ENCODE measurements at regions not wholly inside any gene's neighbourhood (a gene's known extent, or its start where the extent isn't known, plus 50 kb on each side); places are given as distances from the start of the nearest gene placed in this dataset.
"Not testable (repeated sequence)": the region's sequence is repeated elsewhere in the genome, so short reads cannot be mapped to it uniquely, and the experiment has no call there.

GRCh38 chr5:15131909-15132308 lies 260.3 kb upstream of the ANKH start:
- H3K27me3 ChIP-seq, result no peaks in the 10 kb centered on the region
- H3K9me3 ChIP-seq, result no peaks in the 10 kb centered on the region
- H3K36me3 ChIP-seq, result no peaks in the 10 kb centered on the region
- H3K9ac ChIP-seq, result no peak overlapping the region
- no peak overlapping the region for H3K4me2 ChIP-seq
- H3K27ac ChIP-seq, result no peak overlapping the region
- H3K4me1 ChIP-seq, result 0 out of 2 replicates have a peak, but pooled peaks cover 7% of the 10 kb centered on the region
- no peak overlapping the region for H3K4me3 ChIP-seq
- H4K20me1 ChIP-seq, result no peaks in the 10 kb centered on the region
- no peak for TF ChIP-seq Cebpa-rat (IDR thresholded peaks at IDR 0.05)

GRCh38 chr5:15124871-15125568 lies 253.4 kb upstream of the ANKH start:
- Histone ChIP-seq H3K36me3 (no peaks in the 10 kb centered on the region), H4K20me1 (no peaks in the 10 kb centered on the region), H3K4me2 (no peak overlapping the region), H3K9me3 (peaks cover 10% of the 10 kb centered on the region), H3K27me3 (no peaks in the 10 kb centered on the region), H3K27ac (no peak overlapping the region), H3K9ac (no peak overlapping the region), H3K4me1 (no peaks in the 10 kb centered on the region), H3K4me3 (no peak overlapping the region)
- TF ChIP-seq Cebpa-rat (IDR thresholded peaks at IDR 0.05), result no peak

- Histone ChIP-seq H4K20me1 (no peaks in the 10 kb centered on the region), H3K27me3 (no peaks in the 10 kb centered on the region), H3K4me1 (no peaks in the 10 kb centered on the region), H3K27ac (no peak overlapping the region), H3K9ac (no peak overlapping the region), H3K4me2 (no peak overlapping the region), H3K36me3 (no peaks in the 10 kb centered on the region), H3K4me3 (no peak overlapping the region), H3K9me3 (peaks cover 10% of the 10 kb centered on the region)
- no peak for TF ChIP-seq Cebpa-rat (IDR thresholded peaks at IDR 0.05)
Observed at GRCh38 chr5:15124461-15124860, 252.9 kb upstream of the ANKH start.

- Histone ChIP-seq H3K9me3 (peaks cover 10% of the 10 kb centered on the region), H3K4me3 (no peak overlapping the region), H3K9ac (no peak overlapping the region), H4K20me1 (no peaks in the 10 kb centered on the region), H3K4me2 (no peak overlapping the region), H3K36me3 (no peaks in the 10 kb centered on the region), H3K4me1 (no peaks in the 10 kb centered on the region), H3K27me3 (no peaks in the 10 kb centered on the region), H3K27ac (no peak overlapping the region)
- TF ChIP-seq Cebpa-rat (IDR thresholded peaks at IDR 0.05), result no peak
Observed at GRCh38 chr5:15117688-15118087, 246.1 kb upstream of the ANKH start.

- H3K36me3 ChIP-seq, result no peaks in the 10 kb centered on the region
- no peak for TF ChIP-seq Cebpa-rat (IDR thresholded peaks at IDR 0.05)
- H3K9ac ChIP-seq, result no peak overlapping the region
- no peaks in the 10 kb centered on the region for H4K20me1 ChIP-seq
- no peak overlapping the region for H3K27ac ChIP-seq
- peaks cover 9% of the 10 kb centered on the region for H3K9me3 ChIP-seq
- no peak overlapping the region for H3K4me3 ChIP-seq
- H3K27me3 ChIP-seq, result no peaks in the 10 kb centered on the region
- no peaks in the 10 kb centered on the region for H3K4me1 ChIP-seq
- no peak overlapping the region for H3K4me2 ChIP-seq
Observed at GRCh38 chr5:15116996-15117395, 245.4 kb upstream of the ANKH start.

GRCh38 chr5:15106530-15107283 lies 235.1 kb upstream of the ANKH start:
- Histone ChIP-seq H3K4me2 (no peak overlapping the region), H3K9me3 (no peaks in the 10 kb centered on the region), H4K20me1 (no peaks in the 10 kb centered on the region), H3K27me3 (no peaks in the 10 kb centered on the region), H3K4me3 (no peak overlapping the region), H3K27ac (no peak overlapping the region), H3K36me3 (no peaks in the 10 kb centered on the region), H3K4me1 (no peaks in the 10 kb centered on the region), H3K9ac (no peak overlapping the region)
- TF ChIP-seq Cebpa-rat (IDR thresholded peaks at IDR 0.05), result no peak

- Histone ChIP-seq H3K4me1 (no peaks in the 10 kb centered on the region), H3K27ac (no peak overlapping the region), H3K36me3 (no peaks in the 10 kb centered on the region), H3K9ac (no peak overlapping the region), H3K4me3 (no peak overlapping the region), H4K20me1 (no peaks in the 10 kb centered on the region), H3K27me3 (no peaks in the 10 kb centered on the region), H3K4me2 (no peak overlapping the region), H3K9me3 (no peaks in the 10 kb centered on the region)
- no peak for TF ChIP-seq Cebpa-rat (IDR thresholded peaks at IDR 0.05)
Observed at GRCh38 chr5:15105799-15106393, 234.3 kb upstream of the ANKH start.

- no peak overlapping the region for H3K4me3 ChIP-seq
- no peak overlapping the region for H3K9ac ChIP-seq
- no peak overlapping the region for H3K4me2 ChIP-seq
- no peaks in the 10 kb centered on the region for H3K4me1 ChIP-seq
- H3K27me3 ChIP-seq, result no peaks in the 10 kb centered on the region
- no peaks in the 10 kb centered on the region for H3K9me3 ChIP-seq
- no peak for TF ChIP-seq Cebpa-rat (IDR thresholded peaks at IDR 0.05)
- no peaks in the 10 kb centered on the region for H3K36me3 ChIP-seq
- no peak overlapping the region for H3K27ac ChIP-seq
- no peaks in the 10 kb centered on the region for H4K20me1 ChIP-seq
Observed at GRCh38 chr5:15103864-15104263, 232.3 kb upstream of the ANKH start.

- no peaks in the 10 kb centered on the region for H3K9me3 ChIP-seq
- TF ChIP-seq Cebpa-rat (IDR thresholded peaks at IDR 0.05), result no peak
Observed at GRCh38 chr5:15103130-15103529, 231.6 kb upstream of the ANKH start.

GRCh38 chr5:15097552-15097951 lies 226.0 kb upstream of the ANKH start:
- H3K4me1 ChIP-seq, result no peaks in the 10 kb centered on the region

More at GRCh38 chr5:15103130-15103529, 231.6 kb upstream of the ANKH start:
- no peaks in the 10 kb centered on the region for H3K4me1 ChIP-seq
- H3K4me2 ChIP-seq, result no peak overlapping the region
- H3K36me3 ChIP-seq, result no peaks in the 10 kb centered on the region
- H3K4me3 ChIP-seq, result no peak overlapping the region
- H3K27ac ChIP-seq, result no peak overlapping the region
- H4K20me1 ChIP-seq, result no peaks in the 10 kb centered on the region
- H3K9ac ChIP-seq, result no peak overlapping the region
- no peaks in the 10 kb centered on the region for H3K27me3 ChIP-seq

GRCh38 chr5:15096686-15097085 lies 225.1 kb upstream of the ANKH start:
- H3K9me3 ChIP-seq, H4K20me1 ChIP-seq, H3K27me3 ChIP-seq, H3K36me3 ChIP-seq, H3K4me3 ChIP-seq, H3K4me1 ChIP-seq, H3K27ac ChIP-seq, H3K4me2 ChIP-seq, H3K9ac ChIP-seq: not testable (repeated sequence)

More at GRCh38 chr5:15097552-15097951, 226.0 kb upstream of the ANKH start:
- H3K9ac ChIP-seq, result no peak overlapping the region
- H3K4me3 ChIP-seq, result no peak overlapping the region
- H3K9me3 ChIP-seq, result peaks cover 6% of the 10 kb centered on the region; the same call in 1 of the 2 replicates
- TF ChIP-seq Cebpa-rat (IDR thresholded peaks at IDR 0.05), result no peak
- no peak overlapping the region for H3K4me2 ChIP-seq
- no peaks in the 10 kb centered on the region for H3K36me3 ChIP-seq
- no peaks in the 10 kb centered on the region for H4K20me1 ChIP-seq
- no peaks in the 10 kb centered on the region for H3K27me3 ChIP-seq
- H3K27ac ChIP-seq, result no peak overlapping the region
